NCI-H2029 (cell line): ENCODE measurements at regions not wholly inside any gene's neighbourhood (a gene's known extent, or its start where the extent isn't known, plus 50 kb on each side); places are given as distances from the start of the nearest gene placed in this dataset.
"Not testable (repeated sequence)": the region's sequence is repeated elsewhere in the genome, so short reads cannot be mapped to it uniquely, and the experiment has no call there.

Source experiments
- DNase-seq: peaks from one replicate; lab custom pipeline; 2025; lab: John Stamatoyannopoulos, UW

DNA sequence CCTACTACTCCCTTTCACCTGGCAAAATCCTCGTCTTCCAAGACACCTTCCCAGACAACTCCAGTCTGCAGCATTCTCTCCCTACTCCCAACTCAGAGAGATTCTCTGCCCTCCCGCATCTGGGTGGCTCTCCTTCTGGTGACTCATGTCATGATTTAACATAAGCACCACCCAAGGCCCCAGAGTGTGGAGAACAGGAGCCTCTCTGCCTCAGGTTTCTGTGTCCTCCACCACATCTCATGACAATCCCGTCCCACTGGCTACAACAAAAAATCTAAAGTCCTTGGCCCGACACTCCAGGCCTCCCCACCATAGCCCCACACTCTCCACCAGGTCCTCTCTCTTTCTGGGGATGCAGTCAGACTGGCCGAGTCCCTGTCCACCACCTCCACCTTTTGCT, 197.1 kb downstream of the BCL11A start:
- DNase-seq: no peak

DNA sequence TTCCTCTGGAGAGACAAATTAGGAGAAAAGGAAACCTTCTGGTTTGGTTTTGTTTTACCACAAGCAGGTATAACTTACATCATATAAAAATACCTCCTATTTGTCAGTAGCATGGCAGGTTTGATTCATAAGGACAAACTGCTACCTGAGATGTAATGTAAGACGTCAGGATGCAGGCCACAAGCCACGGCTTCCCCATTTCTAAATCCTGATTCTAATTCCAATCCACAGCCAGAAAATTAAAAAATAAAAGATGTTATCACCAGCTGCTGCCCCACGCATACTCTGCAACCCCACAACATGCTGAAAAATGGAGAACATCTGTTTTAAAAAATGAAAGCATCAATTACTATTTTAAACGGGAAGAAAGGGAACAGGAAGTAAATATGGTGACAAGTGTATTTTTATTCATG, 197.6 kb downstream of the BCL11A start:
- DNase-seq: no peak

GRCh38 chr2:60354713-60355112, 198.7 kb downstream of the BCL11A start:
- DNase-seq: no peak

- no peak for DNase-seq
Measured at GRCh38 chr2:60353863-60354262, 199.6 kb downstream of the BCL11A start.

DNA sequence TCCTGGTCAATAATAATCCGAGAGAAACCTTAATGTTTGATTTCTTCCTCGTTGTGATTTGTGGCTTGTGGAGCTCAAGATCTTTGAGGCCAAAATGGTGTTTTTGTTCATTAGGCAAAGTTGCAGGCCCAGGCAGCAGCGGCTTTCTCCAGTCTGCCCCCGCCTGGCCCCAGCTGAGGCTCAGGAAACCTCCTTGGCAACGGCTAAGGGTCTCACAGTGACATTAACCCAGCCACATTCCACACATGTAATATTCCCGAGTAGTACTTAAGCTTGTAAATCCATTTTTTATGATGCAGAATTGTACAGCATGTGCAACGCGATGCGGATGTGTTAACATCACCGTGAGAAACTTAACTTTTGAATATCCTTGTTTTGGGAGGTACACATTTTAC, 200.1 kb downstream of the BCL11A start:
- no peak for DNase-seq

DNA sequence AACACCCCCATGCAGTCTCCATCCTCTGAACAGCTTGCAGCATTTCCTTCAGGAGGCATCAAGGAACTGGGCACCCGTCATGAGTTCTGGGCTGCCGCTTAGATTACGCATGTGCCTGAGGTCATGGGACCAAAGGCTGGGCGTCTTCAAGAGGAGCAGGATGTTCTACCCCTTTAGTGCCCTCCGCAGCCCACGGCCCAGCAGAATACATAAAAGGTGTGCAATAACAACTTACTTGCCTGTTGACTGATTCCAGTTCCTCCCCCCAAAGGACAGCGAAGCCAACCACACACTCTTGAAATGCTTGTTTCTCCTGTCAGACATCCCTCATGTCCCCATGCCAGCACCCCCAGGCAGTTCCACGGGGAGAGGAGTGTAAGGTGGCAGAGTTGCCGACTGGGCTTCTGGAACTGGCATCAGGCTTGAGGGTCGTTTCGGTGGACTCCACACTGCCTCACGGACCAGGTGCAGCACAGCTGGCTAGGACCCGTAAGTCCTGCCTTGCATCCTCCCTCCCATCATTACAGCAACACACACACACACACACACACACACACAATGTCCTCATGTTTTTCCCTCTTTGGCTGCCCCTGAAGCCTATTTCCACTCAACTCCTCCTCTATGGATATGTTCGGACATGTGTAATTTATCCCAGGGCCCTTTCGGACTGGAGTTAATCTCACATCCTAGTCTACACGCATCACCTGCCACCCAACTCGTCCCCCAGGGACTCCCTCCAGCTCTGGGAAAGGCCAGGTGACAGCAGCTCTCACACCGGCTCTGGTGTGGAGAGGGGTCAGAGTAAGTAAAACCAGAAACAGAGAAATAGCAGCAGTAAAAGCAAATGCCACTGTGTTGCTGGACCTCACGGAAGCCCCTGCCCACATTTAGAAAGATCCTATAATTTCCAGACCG, 200.7 kb downstream of the BCL11A start:
- no peak for DNase-seq

DNA sequence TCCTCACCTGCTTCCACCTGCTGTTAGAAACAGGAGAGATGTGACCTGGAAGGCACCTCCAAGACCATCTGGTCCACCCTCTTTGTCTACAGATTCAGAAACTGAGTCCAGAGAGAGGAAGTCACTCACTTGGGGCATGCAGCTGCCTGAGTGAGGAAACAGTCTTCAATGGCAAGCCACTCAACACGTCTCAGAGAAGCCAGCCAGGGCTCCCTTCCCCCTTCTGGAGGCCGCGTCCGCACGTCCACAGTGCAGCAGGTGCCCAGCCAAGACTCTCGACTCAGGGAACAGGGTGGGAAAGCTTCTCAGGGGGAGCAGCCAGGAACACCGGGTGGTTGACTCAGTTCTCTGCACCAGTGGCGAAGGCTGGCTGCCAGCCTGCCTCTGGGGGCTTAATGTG, 201.7 kb downstream of the BCL11A start:
- no peak for DNase-seq

DNA sequence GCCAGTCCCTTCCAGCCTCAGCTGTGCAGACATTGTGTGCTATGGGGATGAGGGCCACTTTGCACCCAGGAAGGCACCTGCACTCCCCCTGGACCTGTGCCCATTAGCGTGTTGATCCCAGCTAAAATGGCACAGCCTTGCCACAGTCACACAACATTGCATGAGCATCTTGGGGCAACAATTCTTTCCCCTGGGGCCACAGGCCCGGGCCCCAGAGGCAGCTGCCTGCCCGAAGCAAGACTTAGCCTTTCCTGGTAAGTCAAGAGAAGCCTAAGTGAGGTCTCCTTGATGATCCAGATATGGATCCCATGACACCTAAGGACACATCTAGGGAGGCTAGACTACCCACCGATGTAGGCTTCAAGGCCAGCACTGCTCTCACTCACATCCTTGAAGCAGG, 202.1 kb downstream of the BCL11A start:
- DNase-seq: no peak

- no peak for DNase-seq
Measured at GRCh38 chr2:60350791-60351190, 202.7 kb downstream of the BCL11A start.

DNA sequence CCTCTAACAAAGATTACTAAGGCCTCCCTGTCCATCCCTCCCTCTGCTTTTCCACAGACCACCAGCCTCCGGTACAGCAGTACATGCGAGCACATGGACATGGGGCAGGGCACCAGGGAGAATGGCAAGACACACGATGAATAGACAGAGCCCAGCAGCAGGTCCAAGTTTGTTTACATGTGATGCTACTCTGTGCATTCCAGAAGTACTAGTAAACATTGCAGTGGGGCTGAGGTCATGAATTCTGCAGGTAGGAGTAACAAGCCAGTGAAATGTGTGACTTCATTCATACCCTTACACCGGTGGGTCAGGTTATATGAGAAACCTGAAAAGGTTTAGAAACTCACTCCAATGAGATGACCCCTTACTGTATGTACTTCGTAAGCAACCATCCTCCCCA, 205.7 kb downstream of the BCL11A start:
- no peak for DNase-seq

GRCh38 chr2:60342491-60342890, 211.0 kb downstream of the BCL11A start:
- DNase-seq: not testable (repeated sequence)

DNA sequence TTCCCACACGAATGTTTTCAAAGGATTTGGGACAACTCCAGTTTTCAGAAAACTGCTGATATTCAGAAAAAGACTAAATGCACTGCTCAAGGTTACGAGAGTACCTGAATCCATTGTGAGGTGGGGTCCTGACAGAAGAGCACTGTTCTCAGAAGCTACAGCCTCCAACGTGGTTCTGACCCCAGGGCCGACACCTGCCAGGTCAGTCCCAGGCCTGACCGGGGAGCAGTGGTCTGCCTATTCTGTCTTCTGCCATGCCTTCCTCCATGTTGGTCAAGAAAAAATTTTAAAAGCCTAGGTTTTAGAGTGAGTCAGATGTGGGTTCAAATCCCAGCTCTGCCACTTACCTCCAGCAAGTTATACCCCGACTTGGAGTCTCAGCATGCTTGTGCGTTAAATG, 212.3 kb downstream of the BCL11A start:
- DNase-seq: no peak

- no peak for DNase-seq
Measured at GRCh38 chr2:60339286-60339685, 214.2 kb downstream of the BCL11A start.

- DNase-seq: no peak
Measured at GRCh38 chr2:60337142-60337497, 216.3 kb downstream of the BCL11A start.

- no peak for DNase-seq
Measured at GRCh38 chr2:60336442-60337141, 216.9 kb downstream of the BCL11A start.

DNA sequence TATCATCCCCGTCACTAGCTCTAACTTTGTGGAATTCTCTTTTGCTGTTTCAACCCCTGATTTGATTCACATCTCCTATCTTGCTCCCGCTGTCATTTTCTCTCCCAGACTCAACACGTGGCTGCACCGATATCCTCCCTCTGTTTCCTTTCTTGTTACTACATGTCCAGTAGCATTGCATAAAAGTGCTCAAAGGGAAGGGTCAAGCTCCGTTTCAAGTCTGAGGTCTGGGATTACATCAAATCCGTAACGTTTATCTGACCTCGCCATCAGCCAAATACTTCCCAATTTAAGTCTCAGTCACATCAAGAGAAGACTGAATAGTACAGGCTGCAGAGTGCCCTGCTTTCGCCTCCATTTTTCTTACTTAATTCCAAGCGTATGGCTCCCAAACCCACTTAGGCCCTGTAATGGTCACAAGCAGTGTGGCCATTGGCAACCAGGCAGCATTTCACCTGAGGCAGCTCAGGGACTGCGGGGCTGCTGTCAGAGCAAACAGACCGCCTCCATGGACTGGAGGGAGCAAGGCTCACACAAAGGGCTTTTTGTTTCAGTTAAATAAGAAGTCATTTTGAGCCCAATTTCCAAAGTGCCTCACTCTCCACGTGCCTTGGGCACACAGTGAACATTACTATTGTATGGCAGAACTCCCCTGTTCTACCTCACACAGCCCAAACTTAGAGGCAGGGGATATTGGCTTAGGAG, 217.8 kb downstream of the BCL11A start:
- no peak for DNase-seq

DNA sequence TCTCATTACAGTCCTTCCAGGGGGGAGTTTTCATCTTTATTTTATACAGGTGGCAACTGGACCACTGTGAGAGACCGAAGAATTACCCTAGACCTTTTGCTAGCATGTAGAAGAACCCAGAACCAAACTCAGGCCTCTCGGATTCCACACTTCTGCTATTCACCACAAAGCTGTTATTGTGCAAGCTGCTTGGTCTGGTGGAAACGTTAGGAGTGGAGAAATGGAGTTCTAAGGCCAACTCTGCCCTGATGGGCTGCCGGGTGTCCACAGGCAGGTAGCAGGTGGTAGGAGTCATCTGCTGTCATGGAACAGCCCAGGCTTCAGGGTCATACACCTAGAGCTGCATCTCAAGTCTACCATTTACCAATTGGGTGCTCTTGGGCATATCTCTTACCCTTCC, 218.8 kb downstream of the BCL11A start:
- DNase-seq: no peak

- DNase-seq: no peak
Measured at GRCh38 chr2:60333264-60333663, 220.2 kb downstream of the BCL11A start.

DNA sequence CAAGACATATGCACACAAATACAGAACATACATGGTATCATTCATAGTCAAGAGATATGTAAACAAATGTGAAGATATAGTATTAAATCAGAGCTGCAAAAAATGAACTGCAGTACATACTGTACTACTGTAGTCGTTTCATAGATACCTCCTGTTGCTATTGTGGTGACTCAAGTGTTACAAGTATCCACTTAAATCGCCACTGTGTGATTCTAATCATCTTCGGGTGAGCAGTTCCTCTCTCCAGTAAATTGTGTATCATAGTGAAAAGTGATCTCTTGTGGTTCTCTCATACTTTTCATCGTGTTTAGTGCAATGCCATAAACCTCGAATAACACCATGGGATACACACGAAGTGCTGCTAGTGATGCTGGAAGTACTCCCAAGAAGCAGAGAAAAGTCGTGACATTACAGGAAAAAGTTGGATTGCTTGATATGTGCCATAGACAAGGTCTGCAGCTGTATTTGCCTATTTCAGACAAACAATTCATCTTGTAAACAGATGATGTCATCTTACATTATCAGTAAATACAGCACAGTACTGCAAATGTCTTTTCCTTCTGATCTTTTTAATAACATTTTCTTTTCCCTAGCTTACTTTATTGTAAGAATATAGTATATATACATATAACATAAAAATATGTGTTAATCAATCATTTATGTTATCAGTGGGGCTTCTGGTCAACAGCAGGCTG, 222.2 kb downstream of the BCL11A start:
- DNase-seq: peak; percentile 58

GRCh38 chr2:60329225-60329624, 224.2 kb downstream of the BCL11A start:
- DNase-seq: no peak

DNA sequence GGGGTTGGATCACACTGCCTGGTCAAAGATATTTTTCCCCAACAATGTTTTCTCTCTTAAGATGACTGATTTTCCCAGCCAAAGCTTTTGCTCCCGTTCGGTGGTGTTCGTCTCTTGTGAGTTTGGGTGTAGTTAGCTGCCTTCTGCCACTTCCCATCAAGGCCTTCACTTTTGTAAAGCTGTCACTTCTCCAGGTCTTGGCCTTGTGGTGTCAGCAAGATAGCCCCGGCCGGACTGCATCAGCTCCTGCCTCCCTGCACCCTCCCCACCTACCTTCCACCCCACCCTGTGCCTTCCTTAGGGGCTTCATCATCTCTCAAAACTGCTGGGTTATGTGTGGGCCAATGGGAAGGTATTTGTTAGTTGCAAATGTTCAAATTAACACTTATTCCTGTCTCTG, 228.9 kb downstream of the BCL11A start:
- DNase-seq: no peak

- no peak for DNase-seq
Measured at GRCh38 chr2:60321816-60322215, 231.6 kb downstream of the BCL11A start.
